Liver (tissue), 3 donors: ENCODE measurements at regions not wholly inside any gene's neighbourhood (a gene's known extent, or its start where the extent isn't known, plus 50 kb on each side); places are given as distances from the start of the nearest gene placed in this dataset.

Experiments used
- ATF3 ChIP-seq: IDR thresholded peaks from 2 replicates; pipeline ENCODE4 v1.6.1; 2016; ENCODE audit warnings: antibody characterized with exemption
- CTCF ChIP-seq: fragments of 150-350 bp; IDR thresholded peaks from 2 replicates; pipeline ENCODE4 v1.5.1; 2017; ENCODE audit warnings: improper control_type of control experiment, low read depth, low read length; ENCODE audit not compliant: missing input control
- JUND ChIP-seq, 2 donors: IDR thresholded peaks; 2 replicates each; pipeline ENCODE4 v1.6.1; 2016; ENCODE audit warnings: antibody characterized with exemption in 2 of 2
- donor health status: healthy.
- donor health status: healthy.

GRCh38 chr4:57364255-57364654, 254.1 kb upstream of the IGFBP7 start:
- TF ChIP-seq CTCF (no peak), ATF3 (no peak), JUND (IDR thresholded peaks at IDR 0.05) (no peak)
